Mesenchymal stem cell (in vitro differentiated cells and primary cell): ENCODE measurements at regions not wholly inside any gene's neighbourhood (a gene's known extent, or its start where the extent isn't known, plus 50 kb on each side); places are given as distances from the start of the nearest gene placed in this dataset.

Experiments used
- DNase-seq: peaks from one replicate; pipeline ENCODE4 v3.0.0-alpha.2; 2013
- H2AFZ ChIP-seq: one replicate; pipeline ENCODE4 v1.6.1; 2013; ENCODE audit warnings: low read depth, mild to moderate bottlenecking, control low read depth, inconsistent platforms, low read length, moderate library complexity
- H2AK5ac ChIP-seq: 2 replicates; pipeline ENCODE4 v1.6.1; 2013; ENCODE audit warnings: low read length, moderate library complexity, mild to moderate bottlenecking, inconsistent platforms; ENCODE audit not compliant: severe bottlenecking
- H2BK120ac ChIP-seq: one replicate; pipeline ENCODE4 v1.6.1; 2013; ENCODE audit warnings: low read depth, mild to moderate bottlenecking, inconsistent platforms, low read length, moderate library complexity
- H2BK12ac ChIP-seq, 2 experiments: one replicate each; pipeline ENCODE4 v1.6.1; 2013; ENCODE audit warnings: inconsistent platforms in 2 of 2, low read length in 2 of 2, mild to moderate bottlenecking in 2 of 2, moderate library complexity in 2 of 2, control low read depth in 1 of 2
- H2BK15ac ChIP-seq: one replicate; pipeline ENCODE4 v1.6.1; 2013; ENCODE audit warnings: mild to moderate bottlenecking, low read depth, inconsistent platforms; ENCODE audit not compliant: poor library complexity, severe bottlenecking
- H2BK5ac ChIP-seq: 2 replicates; pipeline ENCODE4 v1.6.1; 2013; ENCODE audit warnings: low read depth, mild to moderate bottlenecking, low read length, control low read depth, inconsistent platforms; ENCODE audit not compliant: poor library complexity, severe bottlenecking
- H3K14ac ChIP-seq, 2 experiments: one replicate each; pipeline ENCODE4 v1.6.1; 2013; ENCODE audit warnings: inconsistent platforms in 2 of 2, low read length in 2 of 2, control low read depth in 1 of 2, mild to moderate bottlenecking in 1 of 2, moderate library complexity in 1 of 2
- H3K18ac ChIP-seq, 2 experiments: one replicate each; pipeline ENCODE4 v1.6.1; 2013; ENCODE audit warnings: inconsistent platforms in 2 of 2, low read length in 2 of 2, control low read depth in 1 of 2, low read depth in 1 of 2, mild to moderate bottlenecking in 1 of 2
- H3K23ac ChIP-seq, 2 experiments: one replicate each; pipeline ENCODE4 v1.6.1; 2013; ENCODE audit warnings: inconsistent platforms in 2 of 2, low read length in 2 of 2, mild to moderate bottlenecking in 2 of 2, moderate library complexity in 2 of 2, control low read depth in 1 of 2
- H3K27ac ChIP-seq: 2 replicates; pipeline ENCODE4 v1.5.1; 2013; ENCODE audit warnings: mild to moderate bottlenecking, moderate library complexity, low read length, control low read depth, inconsistent platforms; ENCODE audit not compliant: poor library complexity, severe bottlenecking
- H3K27me3 ChIP-seq, 2 experiments: 2 replicates each; pipeline versions ENCODE4 v1.6.1 to v1.7.0; 2013; ENCODE audit warnings: low read length in 2 of 2, mild to moderate bottlenecking in 2 of 2, moderate library complexity in 2 of 2, control low read depth in 1 of 2, inconsistent platforms in 1 of 2; ENCODE audit not compliant: control insufficient read depth in 1 of 2, insufficient read depth in 1 of 2
- H3K36me3 ChIP-seq, 2 experiments: 2 replicates each; pipeline versions ENCODE4 v1.6.1 to v1.7.0; 2013; ENCODE audit warnings: low read length in 2 of 2, control low read depth in 1 of 2, inconsistent platforms in 1 of 2, low read depth in 1 of 2, mild to moderate bottlenecking in 1 of 2; ENCODE audit not compliant: insufficient read depth in 2 of 2, control insufficient read depth in 1 of 2
- H3K4ac ChIP-seq, 2 experiments: one replicate each; pipeline ENCODE4 v1.6.1; 2013; ENCODE audit warnings: inconsistent platforms in 2 of 2, low read length in 2 of 2, mild to moderate bottlenecking in 2 of 2, moderate library complexity in 2 of 2, control low read depth in 1 of 2, low read depth in 1 of 2
- H3K4me1 ChIP-seq: 2 replicates; pipeline ENCODE4 v1.6.1; 2013; ENCODE audit warnings: low read depth, low read length, control low read depth; ENCODE audit not compliant: control insufficient read depth, insufficient read depth
- H3K4me2 ChIP-seq: 2 replicates; pipeline ENCODE4 v1.6.1; 2013; ENCODE audit warnings: low read length, mild to moderate bottlenecking, inconsistent platforms; ENCODE audit not compliant: poor library complexity, severe bottlenecking
- H3K4me3 ChIP-seq, 2 experiments: 2 replicates each; pipeline versions ENCODE4 v1.5.1 to v1.7.0; 2013; ENCODE audit warnings: low read length in 2 of 2, mild to moderate bottlenecking in 2 of 2, control low read depth in 1 of 2, low read depth in 1 of 2; ENCODE audit not compliant: insufficient read depth in 1 of 2
- H3K79me1 ChIP-seq: replicated peaks from 2 replicates; pipeline ENCODE4 v1.6.1; 2013; ENCODE audit warnings: mild to moderate bottlenecking, control low read depth, low read length, inconsistent platforms; ENCODE audit not compliant: poor library complexity, severe bottlenecking
- H3K9ac ChIP-seq: 2 replicates; pipeline ENCODE4 v1.7.0; 2013; ENCODE audit warnings: mild to moderate bottlenecking, low read length, moderate library complexity
- H3K9me3 ChIP-seq: 2 replicates; pipeline ENCODE4 v1.7.0; 2013; ENCODE audit warnings: mild to moderate bottlenecking, low read length; ENCODE audit not compliant: control insufficient read depth
- H4K8ac ChIP-seq: one replicate; pipeline ENCODE4 v1.6.1; 2013; ENCODE audit warnings: inconsistent platforms, mild to moderate bottlenecking, low read length, moderate library complexity
- H4K91ac ChIP-seq: one replicate; pipeline ENCODE4 v1.6.1; 2013; ENCODE audit warnings: mild to moderate bottlenecking, low read length, inconsistent platforms
- WGBS: methylation state at CpG from one replicate; pipeline ENCODE4 v1.1.7; 2013; ENCODE audit warnings: mixed read lengths; 5-methylcytosine and 5-hydroxymethylcytosine counted together

DNA sequence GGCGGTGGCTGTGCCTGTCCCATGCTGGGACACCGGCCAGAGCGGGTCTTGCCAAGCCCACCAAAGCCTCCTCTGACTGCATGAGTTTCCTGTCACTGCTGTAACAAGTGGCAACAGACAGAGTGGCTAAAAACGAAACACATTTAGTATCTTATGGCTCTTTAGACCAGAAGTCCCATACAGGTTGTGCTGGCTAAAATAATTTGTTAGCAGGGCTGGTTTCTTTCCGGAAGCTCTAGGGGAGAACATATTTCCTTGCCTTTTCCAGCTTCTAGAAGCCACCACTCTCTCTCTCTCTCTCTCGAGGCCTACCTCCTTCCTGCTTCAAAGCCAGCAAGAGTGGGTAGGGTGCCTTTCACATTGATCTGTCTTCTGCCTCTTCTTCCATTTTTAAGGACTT lies 171.6 kb upstream of the PLPP4 start:
- no peaks in the 10 kb centered on the region for H3K9me3 ChIP-seq
- no peak overlapping the region for H3K4me2 ChIP-seq
- H3K27ac ChIP-seq, result no peak overlapping the region
- H4K8ac ChIP-seq, result no peak overlapping the region
- no peaks in the 10 kb centered on the region for H3K36me3 ChIP-seq
- no peak overlapping the region for H2BK15ac ChIP-seq
- H3K4me3 ChIP-seq, result no peak overlapping the region
- H2BK5ac ChIP-seq, result no peak overlapping the region
- no peak overlapping the region for H3K18ac ChIP-seq
- WGBS, result 73% methylated on average over 5 of the region's 6 CpGs
- no peak overlapping the region for H4K91ac ChIP-seq
- no peak overlapping the region for H3K4ac ChIP-seq
- no peak overlapping the region for H3K23ac ChIP-seq
- H2BK12ac ChIP-seq, result no peak overlapping the region
- no peak overlapping the region for H2BK120ac ChIP-seq
- no peak overlapping the region for H2AK5ac ChIP-seq
- H3K9ac ChIP-seq, result no peak overlapping the region
- no peaks in the 10 kb centered on the region for H3K4me1 ChIP-seq
- H3K27me3 ChIP-seq, result no peaks in the 10 kb centered on the region
- no peak overlapping the region for H3K14ac ChIP-seq
- no peak overlapping the region for H2AFZ ChIP-seq
- no peaks in the 10 kb centered on the region for H3K79me1 ChIP-seq
- DNase-seq, result no peak

- no peak overlapping the region for H2BK12ac ChIP-seq
- no peaks in the 10 kb centered on the region for H3K9me3 ChIP-seq
- H2BK15ac ChIP-seq, result no peak overlapping the region
- H3K23ac ChIP-seq, result no peak overlapping the region
- no peaks in the 10 kb centered on the region for H3K79me1 ChIP-seq
- no peak overlapping the region for H2AK5ac ChIP-seq
- no peak overlapping the region for H3K4me2 ChIP-seq
- 81% methylated on average over 3 of the region's 3 CpGs for WGBS
- H3K4ac ChIP-seq, result no peak overlapping the region
- no peaks in the 10 kb centered on the region for H3K4me1 ChIP-seq
- H2BK120ac ChIP-seq, result no peak overlapping the region
- no peak overlapping the region for H3K9ac ChIP-seq
- no peak overlapping the region for H4K91ac ChIP-seq
- H4K8ac ChIP-seq, result no peak overlapping the region
- H3K18ac ChIP-seq, result no peak overlapping the region
- H3K27me3 ChIP-seq, result no peaks in the 10 kb centered on the region
- H3K36me3 ChIP-seq, result no peaks in the 10 kb centered on the region
- no peak overlapping the region for H3K14ac ChIP-seq
- no peak overlapping the region for H3K4me3 ChIP-seq
- H2BK5ac ChIP-seq, result no peak overlapping the region
- no peak for DNase-seq
- H3K27ac ChIP-seq, result no peak overlapping the region
- H2AFZ ChIP-seq, result no peak overlapping the region
Observed at GRCh38 chr10:120286280-120286679, 170.7 kb upstream of the PLPP4 start.

- DNase-seq, result no peak
- H2BK15ac ChIP-seq, result no peak overlapping the region
- H3K4me2 ChIP-seq, result no peak overlapping the region
- H3K4ac ChIP-seq, result no peak overlapping the region
- H2AK5ac ChIP-seq, result no peak overlapping the region
- H4K91ac ChIP-seq, result no peak overlapping the region
- H3K27ac ChIP-seq, result no peak overlapping the region
- 70% methylated on average over 4 of the region's 5 CpGs for WGBS
- no peak overlapping the region for H3K9ac ChIP-seq
- no peak overlapping the region for H2BK12ac ChIP-seq
- H3K9me3 ChIP-seq, result peaks cover under 1% of the 10 kb centered on the region
- no peak overlapping the region for H4K8ac ChIP-seq
- H2BK120ac ChIP-seq, result no peak overlapping the region
- H3K79me1 ChIP-seq, result no peaks in the 10 kb centered on the region
- H2AFZ ChIP-seq, result no peak overlapping the region
- H3K18ac ChIP-seq, result no peak overlapping the region
- H3K27me3 ChIP-seq, result no peaks in the 10 kb centered on the region
- no peak overlapping the region for H2BK5ac ChIP-seq
- no peak overlapping the region for H3K4me3 ChIP-seq
- no peak overlapping the region for H3K14ac ChIP-seq
- H3K4me1 ChIP-seq, result no peaks in the 10 kb centered on the region
- no peak overlapping the region for H3K23ac ChIP-seq
- no peaks in the 10 kb centered on the region for H3K36me3 ChIP-seq
Observed at GRCh38 chr10:120300513-120300912, 156.5 kb upstream of the PLPP4 start.

GRCh38 chr10:120308589-120308988 lies 148.4 kb upstream of the PLPP4 start:
- H3K4me3 ChIP-seq, result no peak overlapping the region
- H2AFZ ChIP-seq, result no peak overlapping the region
- H3K14ac ChIP-seq, result no peak overlapping the region
- no peak for DNase-seq
- H3K4me2 ChIP-seq, result no peak overlapping the region
- 74% methylated on average over 3 of the region's 3 CpGs for WGBS
- H3K4me1 ChIP-seq, result no peaks in the 10 kb centered on the region
- H3K18ac ChIP-seq, result no peak overlapping the region
- H3K27ac ChIP-seq, result no peak overlapping the region
- H3K9ac ChIP-seq, result no peak overlapping the region
- no peak overlapping the region for H4K8ac ChIP-seq
- no peak overlapping the region for H2BK120ac ChIP-seq
- H3K4ac ChIP-seq, result no peak overlapping the region
- H2BK12ac ChIP-seq, result no peak overlapping the region
- H4K91ac ChIP-seq, result no peak overlapping the region
- H3K27me3 ChIP-seq, result no peaks in the 10 kb centered on the region
- no peak overlapping the region for H3K23ac ChIP-seq
- H3K36me3 ChIP-seq, result no peaks in the 10 kb centered on the region
- H3K79me1 ChIP-seq, result no peaks in the 10 kb centered on the region
- no peak overlapping the region for H2BK5ac ChIP-seq
- H2BK15ac ChIP-seq, result no peak overlapping the region
- H3K9me3 ChIP-seq, result peaks cover 9% of the 10 kb centered on the region
- H2AK5ac ChIP-seq, result no peak overlapping the region
